ENCODE measurements at regions not wholly inside any gene's neighbourhood (a gene's known extent, or its start where the extent isn't known, plus 50 kb on each side); places are given as distances from the start of the nearest gene placed in this dataset.
"Not testable (repeated sequence)": the region's sequence is repeated elsewhere in the genome, so short reads cannot be mapped to it uniquely, and the experiment has no call there.

DNA sequence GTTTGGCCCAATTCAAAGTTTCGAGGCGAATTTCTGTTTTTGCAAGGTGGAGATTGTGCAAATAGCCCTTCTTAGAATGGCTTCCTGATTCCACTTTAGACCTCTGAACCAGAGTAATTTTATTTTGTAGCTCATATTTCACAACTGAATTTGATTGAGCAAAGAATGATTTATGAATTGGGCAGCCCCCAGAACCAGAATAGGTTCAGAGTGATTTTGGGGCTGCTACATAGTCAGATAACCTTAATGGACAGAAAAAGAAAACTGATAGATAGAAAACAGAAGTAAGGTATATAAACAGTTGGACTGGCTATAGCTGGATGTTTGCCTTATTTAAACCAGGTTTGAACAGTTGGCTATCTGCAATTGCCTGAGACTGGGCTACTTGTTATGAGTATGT is 156.6 kb downstream of the YIPF5 start:
- no peak for DNase-seq

DNA sequence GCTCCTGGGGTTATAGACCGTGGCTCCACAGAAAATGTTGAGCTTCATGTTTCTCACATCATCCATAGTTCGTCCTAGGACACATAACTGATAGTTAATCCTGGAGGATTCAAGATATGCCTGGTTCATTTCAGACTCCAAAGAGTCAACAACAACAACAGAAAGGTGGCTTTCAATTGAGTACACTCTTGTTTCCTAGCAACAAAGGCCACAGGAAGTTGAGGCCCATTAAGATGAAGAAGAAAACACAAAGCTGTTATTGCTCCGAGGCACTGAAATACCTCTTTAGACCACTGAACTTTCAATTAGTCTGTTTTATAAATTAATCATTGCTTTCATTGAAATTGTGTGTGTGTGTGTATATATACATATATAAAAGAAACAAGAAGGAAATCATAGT is 154.5 kb downstream of the YIPF5 start:
- DNase-seq: peak; percentile 35

DNA sequence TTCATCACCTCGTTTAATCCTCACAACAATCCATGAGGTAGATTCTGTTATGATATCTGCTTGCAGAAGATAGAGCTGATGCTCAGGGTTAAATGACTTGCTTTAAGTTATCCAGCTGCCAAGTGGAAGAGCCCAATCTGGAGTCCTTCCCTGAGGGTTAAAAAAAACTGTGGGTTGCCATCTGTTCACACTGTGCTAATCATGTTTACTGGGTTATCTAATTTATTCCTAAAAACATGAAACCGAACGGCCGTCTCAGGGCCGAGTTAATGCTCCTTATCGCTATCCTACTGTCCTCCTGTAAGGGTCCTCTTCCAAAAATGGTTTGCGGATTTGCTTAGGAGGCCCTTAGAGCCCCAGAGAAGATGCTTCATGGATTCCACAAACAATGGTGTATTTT is 153.3 kb downstream of the YIPF5 start:
- no peak for DNase-seq

DNA sequence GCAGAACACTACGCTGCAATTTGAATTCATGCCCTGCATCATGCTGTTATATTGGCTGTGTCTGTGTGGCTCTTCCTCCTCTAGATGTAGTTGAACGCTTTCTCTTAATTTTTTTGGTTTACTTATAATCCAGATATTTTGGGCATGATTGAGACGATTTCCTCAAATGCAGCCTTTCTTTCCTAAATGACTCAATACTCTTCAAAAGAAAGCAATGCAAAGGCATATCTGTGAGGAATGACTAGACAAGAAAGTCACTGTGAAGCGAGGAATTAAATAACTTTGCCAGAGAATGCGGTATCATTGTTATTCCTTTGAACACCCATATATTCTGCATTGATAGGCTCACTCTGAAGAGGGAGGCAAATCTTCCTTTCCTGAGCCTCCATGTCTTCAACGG is 152.8 kb downstream of the YIPF5 start:
- no peak for DNase-seq

DNA sequence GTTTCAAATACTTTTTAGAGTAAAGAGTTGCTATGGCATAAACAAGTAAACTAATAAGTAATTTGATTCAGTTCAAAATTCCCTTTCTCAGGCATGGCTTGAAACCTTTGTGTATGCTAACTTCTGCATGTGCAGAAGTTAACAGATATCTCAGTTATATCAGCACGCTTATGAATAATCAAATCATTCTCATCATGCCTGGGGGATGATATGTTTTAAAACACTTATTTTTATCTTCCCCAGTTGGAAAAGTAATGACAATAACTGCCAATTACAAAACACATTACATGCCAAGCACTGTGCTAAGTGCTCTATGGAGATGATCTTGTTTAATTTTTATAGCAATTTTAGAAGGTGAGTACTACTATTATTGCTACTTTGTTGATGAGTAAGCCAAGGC is 146.4 kb downstream of the YIPF5 start:
- no peak for DNase-seq

DNA sequence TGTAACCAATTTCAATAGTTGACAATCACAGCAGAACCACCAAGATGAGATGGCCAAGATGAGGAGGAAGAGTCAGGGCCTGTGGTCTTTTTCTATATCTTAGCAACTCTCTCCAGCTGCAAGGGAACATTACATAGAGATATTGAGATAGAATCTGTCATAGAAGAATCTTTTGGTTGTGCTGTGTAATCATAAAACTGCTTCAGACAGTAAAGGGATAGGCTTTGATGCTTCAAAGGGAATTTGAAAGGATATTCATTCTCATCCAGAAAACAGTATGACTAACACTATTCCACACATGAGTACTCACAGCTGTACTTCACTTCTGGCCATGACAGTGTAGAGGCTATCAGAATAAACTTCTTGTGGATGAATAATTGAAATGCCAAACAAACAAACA is 145.9 kb downstream of the YIPF5 start:
- no peak for DNase-seq

DNA sequence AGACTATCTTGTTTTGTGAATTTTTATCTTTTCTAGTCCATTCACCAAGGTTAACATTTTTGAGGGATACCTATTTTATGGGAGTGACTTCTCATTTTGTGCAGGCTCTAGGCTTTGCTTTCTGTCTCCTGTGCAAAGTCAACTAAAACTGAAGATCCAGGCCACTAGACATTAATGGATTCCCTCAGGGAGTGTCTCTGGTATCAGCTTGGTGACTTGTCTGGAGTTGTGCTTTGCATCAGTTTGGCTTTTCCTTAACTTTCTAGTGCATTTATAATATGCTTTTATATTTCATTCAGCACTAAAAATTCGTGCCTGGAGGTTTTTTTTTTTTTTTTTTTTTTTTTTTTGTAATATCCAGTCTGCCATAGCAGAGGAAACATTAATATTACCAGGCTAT is 144.2 kb downstream of the YIPF5 start:
- DNase-seq: no peak

DNA sequence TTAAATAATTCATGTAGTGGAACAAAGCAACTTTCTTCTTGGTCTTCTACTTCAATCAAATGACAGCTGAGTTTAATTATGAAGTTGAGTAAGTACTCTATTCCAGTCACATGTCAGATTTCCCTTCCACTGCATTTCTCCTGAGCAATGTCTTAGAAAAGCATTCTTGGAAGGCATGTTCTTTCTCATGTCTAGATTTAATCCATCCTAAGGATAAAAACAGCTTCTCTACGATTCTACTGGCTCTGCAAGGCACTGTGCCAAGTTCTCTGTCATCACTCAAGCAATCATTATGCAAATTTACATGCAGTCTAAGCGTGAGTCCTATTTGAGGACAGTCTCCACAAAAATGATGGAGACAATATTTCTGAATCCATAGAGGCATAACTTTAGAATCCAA is 142.4 kb downstream of the YIPF5 start:
- DNase-seq: peak; percentile 47

DNA sequence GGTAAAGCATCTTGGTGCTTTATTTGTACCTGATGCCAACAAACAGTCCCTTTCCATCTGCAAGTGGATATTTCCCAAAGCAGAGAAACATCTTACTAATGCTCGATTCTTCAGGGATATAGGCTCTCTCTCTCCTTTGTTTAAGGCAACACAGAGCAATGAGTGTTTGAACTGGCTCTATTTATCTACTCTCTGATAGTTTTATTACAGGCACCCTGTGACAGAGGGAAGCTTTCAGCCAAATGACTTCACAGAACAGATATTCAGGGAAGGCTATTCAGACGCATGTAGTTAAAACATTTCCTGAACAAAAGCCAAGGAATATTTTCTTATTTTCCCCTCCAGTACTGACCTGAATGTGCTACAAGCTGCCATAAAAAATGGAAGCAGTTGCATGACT is 141.8 kb downstream of the YIPF5 start:
- DNase-seq: peak; percentile 85

DNA sequence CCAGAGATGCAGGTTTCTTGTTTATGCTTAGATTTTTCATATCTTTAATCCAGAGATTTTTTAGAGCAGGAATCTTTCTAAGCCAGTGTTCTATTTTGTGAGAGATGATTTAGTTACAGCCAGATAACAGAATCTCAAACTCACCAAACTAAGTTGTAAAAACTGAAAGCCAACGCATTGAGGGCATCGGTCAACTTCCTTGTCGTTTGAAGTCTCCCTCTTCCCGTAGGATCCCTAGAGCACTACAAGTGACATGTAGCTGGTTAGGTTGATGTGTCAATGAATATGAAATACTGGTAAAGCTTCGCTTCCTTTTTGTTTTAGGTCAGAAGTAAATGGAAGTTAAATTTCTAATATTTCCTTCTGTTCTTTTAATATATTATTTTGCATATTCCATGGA is 139.6 kb downstream of the YIPF5 start:
- no peak for DNase-seq

DNA sequence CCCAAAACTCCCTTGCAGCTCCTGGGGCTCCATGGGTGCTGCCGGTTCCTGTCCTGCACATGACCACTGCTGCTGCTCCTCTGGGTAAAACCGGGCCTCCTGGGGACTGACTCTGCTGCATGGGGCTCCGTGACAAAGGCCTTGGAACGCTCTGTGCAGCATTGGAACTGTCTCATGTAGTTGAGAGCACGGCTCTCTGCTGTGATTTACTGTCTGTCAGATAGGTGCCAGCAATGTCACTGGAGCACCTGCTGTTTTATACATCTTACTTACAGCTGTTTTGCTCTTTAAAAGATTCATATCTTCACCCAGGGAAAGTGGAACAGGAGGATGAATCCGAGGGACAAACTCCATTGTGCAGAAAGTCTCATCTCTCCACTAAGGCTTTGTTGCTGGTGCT is 138.1 kb downstream of the YIPF5 start:
- DNase-seq: peak; percentile 63

DNA sequence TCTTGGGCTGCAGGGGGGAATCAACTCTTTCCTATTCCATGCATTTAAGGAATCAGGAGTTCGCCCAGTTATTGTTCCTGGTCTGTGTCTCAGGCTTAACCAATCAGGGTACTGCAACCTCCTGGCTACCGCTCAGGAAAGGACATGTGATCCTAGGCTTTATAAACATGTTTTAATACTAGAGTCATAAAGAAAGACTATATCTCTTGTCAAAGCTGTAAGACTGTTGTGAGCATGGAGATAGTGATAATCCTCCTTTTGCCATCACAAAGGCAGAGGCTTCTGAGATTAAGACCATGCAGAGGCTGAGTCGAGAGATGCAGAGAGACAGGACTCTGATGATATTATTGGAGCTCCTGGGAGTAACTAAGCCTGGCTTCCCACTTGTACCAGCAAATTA is 137.0 kb downstream of the YIPF5 start:
- DNase-seq: no peak

DNA sequence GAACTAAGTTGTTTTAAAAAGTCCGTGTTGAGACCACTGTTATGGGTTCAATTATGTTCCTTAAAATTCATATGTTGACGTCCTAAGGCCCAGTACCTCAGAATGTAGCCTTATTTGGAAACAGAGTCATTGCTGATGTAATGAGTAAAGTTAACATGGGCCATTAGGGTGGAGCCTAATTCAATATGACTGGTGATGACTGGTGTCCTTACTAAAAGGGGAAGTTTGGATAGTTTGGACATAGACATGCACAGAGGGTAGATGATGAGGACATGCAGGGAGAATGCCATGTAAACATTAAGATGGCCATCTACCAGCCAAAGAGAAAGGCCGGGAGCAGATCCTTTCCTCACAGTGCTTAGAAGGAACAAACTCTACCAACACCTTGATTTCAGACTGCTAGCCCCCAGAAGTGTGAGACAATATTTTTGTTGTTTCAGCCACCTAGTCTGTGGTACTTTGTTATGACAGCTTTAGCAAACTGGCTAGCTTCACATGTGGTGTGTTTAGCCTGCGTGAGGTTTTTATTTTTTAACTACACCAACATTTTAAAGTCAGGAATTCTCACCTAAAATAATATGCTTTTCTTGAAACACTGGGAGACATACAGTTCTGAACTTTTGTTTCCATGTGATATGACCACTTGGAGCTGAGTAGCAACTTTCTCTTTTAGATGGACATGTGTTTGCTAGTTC is 135.3 kb downstream of the YIPF5 start:
- no peak for DNase-seq

DNA sequence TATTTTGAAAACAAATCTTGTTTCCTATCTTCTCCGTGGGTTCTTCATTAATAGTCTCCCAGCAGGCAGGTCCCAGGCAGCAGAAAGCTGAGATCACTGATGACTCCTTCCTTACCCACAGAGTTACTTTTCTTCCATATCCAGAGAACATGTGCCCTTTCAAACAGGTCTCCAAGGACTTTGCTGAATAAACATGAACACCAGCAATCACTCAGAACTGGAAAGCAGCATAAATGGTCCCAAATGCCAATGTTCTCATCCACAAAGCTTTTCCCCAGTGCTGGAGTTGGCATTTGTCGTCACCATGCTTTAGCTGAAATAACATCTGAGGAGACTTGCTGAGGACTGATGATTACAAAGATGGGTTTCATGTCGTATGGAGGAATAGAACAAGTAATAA is 134.0 kb downstream of the YIPF5 start:
- DNase-seq: no peak

DNA sequence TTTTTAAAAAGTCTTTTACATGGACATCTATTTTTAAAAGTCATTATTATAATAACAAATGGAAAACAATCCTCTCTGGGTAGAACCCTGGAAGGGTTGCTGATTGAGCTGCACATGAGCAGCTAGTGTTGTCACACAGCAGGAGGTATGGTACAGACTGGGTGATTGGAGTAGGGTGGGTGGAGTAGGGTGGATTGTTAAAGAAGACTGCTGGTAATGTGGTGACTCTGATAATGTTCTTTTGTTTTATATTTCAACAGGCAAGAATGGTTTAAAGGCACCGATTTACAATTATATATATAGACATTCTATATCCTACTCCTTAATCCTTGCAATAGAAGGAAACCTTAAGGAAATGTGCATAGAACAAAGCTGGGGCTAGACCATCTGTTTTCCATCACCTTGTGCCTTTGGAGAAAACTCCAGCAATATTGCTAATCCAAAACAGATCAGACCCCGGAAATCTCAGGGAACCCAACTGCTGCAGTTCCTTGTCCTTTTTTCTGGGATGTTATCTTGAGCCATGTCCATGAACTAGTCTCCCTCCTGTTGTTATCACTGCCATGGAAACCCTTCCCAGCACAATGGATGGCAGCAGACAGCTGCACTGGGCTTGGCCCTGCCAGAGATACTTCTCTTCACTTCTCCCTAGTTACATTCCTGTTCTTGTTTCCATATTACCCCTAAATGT is 129.7 kb downstream of the YIPF5 start:
- peak; percentile 23 for DNase-seq

DNA sequence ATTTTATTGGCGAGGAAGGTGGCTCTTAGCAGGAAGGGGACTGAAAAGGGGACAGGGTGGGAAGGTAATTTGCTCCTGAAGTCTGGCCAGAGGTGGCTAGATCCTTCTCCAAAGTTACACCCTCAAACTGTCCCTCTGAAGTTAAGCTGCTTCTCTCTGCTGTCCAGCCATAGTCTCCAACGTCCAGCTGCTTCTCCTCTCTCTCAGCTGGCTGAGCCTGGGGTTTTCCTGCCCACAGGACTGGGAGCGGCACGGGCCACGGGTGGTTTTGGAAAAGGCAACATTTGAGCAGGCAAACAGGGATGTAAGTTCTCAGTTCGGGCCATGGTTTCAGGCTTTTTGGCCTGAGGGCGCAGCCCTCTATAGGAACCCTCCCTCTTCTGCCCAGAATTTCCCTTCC is 128.3 kb downstream of the YIPF5 start:
- DNase-seq: no peak

DNA sequence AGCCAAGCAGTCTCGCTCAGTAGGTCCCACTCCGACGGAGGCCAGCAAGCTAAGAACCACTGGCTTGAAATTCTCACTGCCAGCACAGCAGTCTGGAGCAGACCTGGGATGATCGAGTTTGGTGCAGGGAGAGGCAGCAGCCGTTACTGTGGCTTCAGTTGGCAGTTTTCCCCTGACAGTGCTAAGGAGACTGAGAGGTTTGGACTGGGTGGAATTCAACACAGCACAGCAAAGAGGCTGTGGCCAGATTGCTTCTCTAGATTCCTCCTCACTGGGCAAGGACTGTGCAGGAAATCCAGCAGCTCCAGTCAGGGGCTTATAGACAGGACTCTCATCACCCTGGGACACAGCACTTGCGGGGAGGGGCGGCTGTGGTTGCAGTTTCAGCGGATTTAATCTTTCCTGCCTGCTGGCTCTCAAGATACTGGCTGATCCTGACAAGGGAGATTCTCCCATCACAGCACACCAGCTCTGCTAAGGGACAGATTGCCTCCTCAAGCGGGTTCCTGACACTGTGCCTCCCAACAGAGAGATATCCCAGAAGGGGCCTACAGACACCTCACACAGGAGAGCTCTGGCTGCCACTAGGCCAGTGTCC is 122.1 kb downstream of the YIPF5 start:
- DNase-seq: no peak

DNA sequence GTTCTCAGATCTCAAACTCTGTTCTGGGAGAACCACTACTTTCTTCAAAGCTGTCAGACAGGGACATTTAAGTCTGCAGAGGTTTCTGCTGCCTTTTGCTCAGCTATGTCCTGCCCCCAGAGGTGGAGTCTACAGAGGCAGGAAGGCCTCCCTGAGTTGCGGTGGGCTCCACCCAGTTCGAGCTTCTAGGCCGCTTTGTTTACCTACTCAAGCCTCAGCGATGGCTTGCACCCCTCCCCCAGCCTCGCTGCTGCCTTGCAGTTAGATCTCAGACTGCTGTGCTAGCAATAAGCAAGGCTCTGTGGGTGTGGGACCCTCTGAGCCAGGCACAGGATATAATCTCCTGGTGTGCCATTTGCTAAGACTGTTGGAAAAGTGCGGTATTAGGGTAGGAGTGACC is 115.1 kb downstream of the YIPF5 start:
- DNase-seq: not testable (repeated sequence)

DNA sequence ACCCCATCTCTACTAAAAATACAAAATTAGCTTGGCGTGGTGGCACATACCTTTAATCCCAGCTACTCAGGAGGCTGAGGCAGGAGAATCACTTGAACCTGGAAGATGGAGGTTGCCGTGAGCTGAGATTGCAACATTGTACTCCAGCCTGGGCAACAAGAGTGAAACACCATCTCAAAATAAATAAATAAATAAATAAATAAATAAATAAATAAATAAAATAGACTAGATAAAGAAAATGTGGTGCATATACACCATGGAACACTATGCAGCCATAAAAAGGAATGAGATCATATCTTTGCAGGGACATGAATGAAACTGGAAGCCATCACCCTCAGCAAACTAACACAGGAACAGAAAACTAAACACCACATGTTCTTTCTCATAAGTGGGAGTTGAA is 110.4 kb downstream of the YIPF5 start:
- DNase-seq: not testable (repeated sequence)

DNA sequence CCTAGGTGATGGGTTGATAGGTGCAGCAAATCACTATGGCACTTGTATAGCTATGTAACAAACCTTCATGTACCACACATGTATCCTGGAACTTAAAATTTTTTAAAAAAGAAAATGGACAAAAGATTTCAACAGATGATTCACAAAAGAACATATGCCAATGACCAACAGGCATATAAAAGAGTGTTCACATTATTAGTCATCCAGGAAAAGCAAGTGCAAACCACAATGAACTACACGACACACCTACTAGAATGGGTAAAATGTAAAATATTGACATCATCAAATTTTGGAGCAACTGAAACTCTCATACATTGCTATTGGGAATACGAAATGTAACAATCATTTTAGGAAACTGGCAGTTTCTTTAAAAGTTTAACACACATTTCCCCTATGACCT is 109.9 kb downstream of the YIPF5 start:
- no peak for DNase-seq

DNA sequence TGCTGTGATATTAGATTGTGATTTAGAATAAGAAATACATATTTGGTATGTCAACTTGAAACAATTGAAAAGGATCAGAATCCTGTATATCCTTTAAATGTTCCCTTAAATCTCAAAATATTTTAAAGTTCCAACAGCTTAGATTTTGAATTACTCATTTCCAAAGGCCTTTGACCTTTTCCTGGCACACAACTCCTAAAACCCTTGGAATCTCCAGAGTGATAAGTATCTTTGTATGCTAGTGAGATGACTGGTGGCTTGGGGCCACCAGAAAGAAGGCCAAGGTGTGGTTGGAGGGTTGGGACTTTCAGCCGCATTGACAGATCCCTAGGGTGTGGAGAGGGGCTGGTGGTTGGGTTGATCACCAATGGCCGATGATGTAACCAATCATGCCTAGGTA is 104.7 kb downstream of the YIPF5 start:
- no peak for DNase-seq

DNA sequence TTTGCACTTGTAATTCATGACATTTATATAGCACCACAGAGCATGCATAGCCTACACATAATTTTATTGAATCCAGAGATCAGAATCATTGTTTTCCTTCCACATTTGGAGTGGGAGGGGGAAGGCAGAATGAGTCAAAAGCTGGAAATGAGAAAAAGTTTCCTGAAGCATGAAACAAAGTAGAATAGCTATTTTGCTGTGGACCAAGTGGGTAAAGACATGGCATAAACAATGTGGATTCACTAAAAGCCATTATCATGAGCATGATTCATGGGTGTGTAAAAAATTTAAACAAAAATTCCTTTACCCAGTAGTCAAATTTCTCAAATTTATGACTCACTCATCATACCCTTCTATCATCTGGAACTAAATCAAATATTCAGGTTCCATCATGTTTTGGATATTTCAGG is 97.9 kb downstream of the YIPF5 start:
- no peak for DNase-seq

DNA sequence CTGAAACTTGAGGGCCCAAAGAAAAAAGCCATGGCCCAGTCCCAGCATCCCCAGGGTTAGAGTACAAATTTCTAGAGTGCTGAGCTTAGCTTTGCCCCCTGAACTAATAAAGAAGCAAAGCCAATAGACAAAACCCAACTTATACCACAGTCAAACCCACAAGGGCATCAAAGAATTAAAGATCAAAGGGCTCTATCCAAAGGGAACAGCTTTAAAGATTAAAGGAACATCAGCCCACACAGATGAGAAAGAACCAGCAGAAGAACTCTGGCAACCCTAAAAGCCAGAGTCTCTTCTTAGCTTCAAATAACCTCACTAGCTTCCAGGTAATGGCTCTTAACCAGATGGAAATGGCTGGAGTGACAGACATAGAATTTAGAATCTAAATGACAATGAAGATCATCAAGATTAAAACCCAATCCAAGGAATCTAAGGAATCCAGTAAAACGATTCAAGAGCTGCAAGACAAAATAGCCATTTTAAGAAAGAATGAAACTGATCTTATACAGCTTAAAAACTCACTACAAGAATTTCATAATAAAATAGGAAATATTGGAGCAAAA is 93.9 kb downstream of the YIPF5 start:
- no peak for DNase-seq

DNA sequence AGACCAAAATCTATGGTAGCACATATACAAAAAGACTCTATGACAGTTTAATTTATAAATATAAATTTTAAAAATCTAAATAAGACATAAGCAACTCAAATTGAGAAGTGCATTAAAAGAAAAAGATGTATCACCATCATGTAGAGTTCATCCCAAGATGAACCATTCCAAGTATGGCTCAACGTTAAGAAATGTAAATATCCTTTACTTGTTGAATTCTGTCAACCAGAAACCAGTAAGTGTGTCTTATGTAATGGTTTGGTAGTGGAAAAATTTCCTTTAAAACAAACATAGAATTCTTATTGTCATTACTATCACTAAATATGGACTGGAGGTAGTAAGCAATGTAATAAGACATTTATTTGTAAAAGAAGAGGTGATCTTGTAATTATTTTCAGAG is 87.3 kb downstream of the YIPF5 start:
- no peak for DNase-seq

All from NCI-H345 (cell line).